ENCODE measurements at regions not wholly inside any gene's neighbourhood (a gene's known extent, or its start where the extent isn't known, plus 50 kb on each side); places are given as distances from the start of the nearest gene placed in this dataset.

DNA sequence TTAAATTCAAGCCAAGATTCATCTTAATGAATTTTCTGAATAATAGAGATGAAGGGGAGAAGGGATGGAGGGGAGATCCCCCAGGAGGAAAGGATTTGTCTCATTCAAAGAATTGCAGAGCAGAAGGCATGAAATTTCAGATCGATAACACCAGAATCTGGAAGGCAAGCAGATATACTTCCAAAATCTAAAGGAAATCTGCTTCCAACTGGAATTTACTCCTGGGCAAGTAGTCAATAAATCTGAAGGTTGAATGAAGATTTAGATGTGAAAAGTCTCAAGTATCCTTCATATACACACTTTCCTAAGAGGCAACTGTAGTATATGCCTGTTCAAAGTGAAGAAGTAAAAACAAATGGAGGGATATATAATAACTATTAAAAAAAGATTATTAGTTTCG lies 1190.8 kb upstream of the CELF4 start:
- TF ChIP-seq, protein P1, sequence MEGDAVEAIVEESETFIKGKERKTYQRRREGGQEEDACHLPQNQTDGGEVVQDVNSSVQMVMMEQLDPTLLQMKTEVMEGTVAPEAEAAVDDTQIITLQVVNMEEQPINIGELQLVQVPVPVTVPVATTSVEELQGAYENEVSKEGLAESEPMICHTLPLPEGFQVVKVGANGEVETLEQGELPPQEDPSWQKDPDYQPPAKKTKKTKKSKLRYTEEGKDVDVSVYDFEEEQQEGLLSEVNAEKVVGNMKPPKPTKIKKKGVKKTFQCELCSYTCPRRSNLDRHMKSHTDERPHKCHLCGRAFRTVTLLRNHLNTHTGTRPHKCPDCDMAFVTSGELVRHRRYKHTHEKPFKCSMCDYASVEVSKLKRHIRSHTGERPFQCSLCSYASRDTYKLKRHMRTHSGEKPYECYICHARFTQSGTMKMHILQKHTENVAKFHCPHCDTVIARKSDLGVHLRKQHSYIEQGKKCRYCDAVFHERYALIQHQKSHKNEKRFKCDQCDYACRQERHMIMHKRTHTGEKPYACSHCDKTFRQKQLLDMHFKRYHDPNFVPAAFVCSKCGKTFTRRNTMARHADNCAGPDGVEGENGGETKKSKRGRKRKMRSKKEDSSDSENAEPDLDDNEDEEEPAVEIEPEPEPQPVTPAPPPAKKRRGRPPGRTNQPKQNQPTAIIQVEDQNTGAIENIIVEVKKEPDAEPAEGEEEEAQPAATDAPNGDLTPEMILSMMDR (conservative IDR thresholded peaks at IDR 0.05; ENCODE audit: low read depth in 2 of 2) = no peak
- TF ChIP-seq POLR2AphosphoS5 (IDR thresholded peaks at IDR 0.05; ENCODE audit: low read depth) (no peak), STAT1 (IDR thresholded peaks at IDR 0.05; ENCODE audit: unreplicated experiment) (no peak), CREB1 (CRISPR knock-in tag; IDR thresholded peaks at IDR 0.05; ENCODE audit: low read depth) (no peak), EZH2phosphoT487 (IDR thresholded peaks at IDR 0.05; ENCODE audit: unreplicated experiment) (no peak), ZNF331 (CRISPR knock-in tag; IDR thresholded peaks at IDR 0.05; ENCODE audit: low read depth) (no peak), EZH2 (IDR thresholded peaks at IDR 0.05; ENCODE audit: low read depth, unreplicated experiment) (no peak), JUNB (IDR thresholded peaks at IDR 0.05; ENCODE audit: unreplicated experiment) (no peak), ZNF114 (CRISPR knock-in tag; IDR thresholded peaks at IDR 0.05) (no peak)
- TF ChIP-seq, protein P2, sequence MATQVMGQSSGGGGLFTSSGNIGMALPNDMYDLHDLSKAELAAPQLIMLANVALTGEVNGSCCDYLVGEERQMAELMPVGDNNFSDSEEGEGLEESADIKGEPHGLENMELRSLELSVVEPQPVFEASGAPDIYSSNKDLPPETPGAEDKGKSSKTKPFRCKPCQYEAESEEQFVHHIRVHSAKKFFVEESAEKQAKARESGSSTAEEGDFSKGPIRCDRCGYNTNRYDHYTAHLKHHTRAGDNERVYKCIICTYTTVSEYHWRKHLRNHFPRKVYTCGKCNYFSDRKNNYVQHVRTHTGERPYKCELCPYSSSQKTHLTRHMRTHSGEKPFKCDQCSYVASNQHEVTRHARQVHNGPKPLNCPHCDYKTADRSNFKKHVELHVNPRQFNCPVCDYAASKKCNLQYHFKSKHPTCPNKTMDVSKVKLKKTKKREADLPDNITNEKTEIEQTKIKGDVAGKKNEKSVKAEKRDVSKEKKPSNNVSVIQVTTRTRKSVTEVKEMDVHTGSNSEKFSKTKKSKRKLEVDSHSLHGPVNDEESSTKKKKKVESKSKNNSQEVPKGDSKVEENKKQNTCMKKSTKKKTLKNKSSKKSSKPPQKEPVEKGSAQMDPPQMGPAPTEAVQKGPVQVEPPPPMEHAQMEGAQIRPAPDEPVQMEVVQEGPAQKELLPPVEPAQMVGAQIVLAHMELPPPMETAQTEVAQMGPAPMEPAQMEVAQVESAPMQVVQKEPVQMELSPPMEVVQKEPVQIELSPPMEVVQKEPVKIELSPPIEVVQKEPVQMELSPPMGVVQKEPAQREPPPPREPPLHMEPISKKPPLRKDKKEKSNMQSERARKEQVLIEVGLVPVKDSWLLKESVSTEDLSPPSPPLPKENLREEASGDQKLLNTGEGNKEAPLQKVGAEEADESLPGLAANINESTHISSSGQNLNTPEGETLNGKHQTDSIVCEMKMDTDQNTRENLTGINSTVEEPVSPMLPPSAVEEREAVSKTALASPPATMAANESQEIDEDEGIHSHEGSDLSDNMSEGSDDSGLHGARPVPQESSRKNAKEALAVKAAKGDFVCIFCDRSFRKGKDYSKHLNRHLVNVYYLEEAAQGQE (IDR thresholded peaks at IDR 0.05; ENCODE audit: unreplicated experiment) = no peak

Measured in GM23338 (cell line).